ENCODE measurements at regions not wholly inside any gene's neighbourhood (a gene's known extent, or its start where the extent isn't known, plus 50 kb on each side); places are given as distances from the start of the nearest gene placed in this dataset.
"Not testable (repeated sequence)": the region's sequence is repeated elsewhere in the genome, so short reads cannot be mapped to it uniquely, and the experiment has no call there.

GRCh38 chr15:81939604-81940440 lies 106.0 kb downstream of the MEX3B start:
- DNase-seq, result no peak

GRCh38 chr15:81937189-81937588 lies 108.6 kb downstream of the MEX3B start:
- DNase-seq, result no peak

GRCh38 chr15:81930582-81931369 lies 115.0 kb downstream of the MEX3B start:
- no peak for DNase-seq

- no peak for DNase-seq
Measured at GRCh38 chr15:81929557-81929956, 116.3 kb downstream of the MEX3B start.

- DNase-seq, result no peak
Measured at GRCh38 chr15:81926981-81927380, 118.8 kb downstream of the MEX3B start.

GRCh38 chr15:81924729-81925128 lies 121.1 kb downstream of the MEX3B start:
- no peak for DNase-seq

- DNase-seq, result no peak
Measured at GRCh38 chr15:81923561-81924350, 122.1 kb downstream of the MEX3B start.

GRCh38 chr15:81922143-81922542 lies 123.7 kb downstream of the MEX3B start:
- no peak for DNase-seq

- no peak for DNase-seq
Measured at GRCh38 chr15:81921163-81921562, 124.7 kb downstream of the MEX3B start.

GRCh38 chr15:81918767-81919166 lies 127.1 kb downstream of the MEX3B start:
- DNase-seq, result not testable (repeated sequence)

- DNase-seq, result no peak
Measured at GRCh38 chr15:81916451-81916850, 129.4 kb downstream of the MEX3B start.

- DNase-seq, result no peak
Measured at GRCh38 chr15:81915990-81916389, 129.8 kb downstream of the MEX3B start.

- no peak for DNase-seq
Measured at GRCh38 chr15:81914734-81915256, 131.0 kb downstream of the MEX3B start.

GRCh38 chr15:81914333-81914732 lies 131.5 kb downstream of the MEX3B start:
- DNase-seq, result no peak

GRCh38 chr15:81911022-81911971 lies 134.5 kb downstream of the MEX3B start:
- DNase-seq, result no peak

GRCh38 chr15:81910355-81911021 lies 135.3 kb downstream of the MEX3B start:
- DNase-seq, result no peak

- DNase-seq, result no peak
Measured at GRCh38 chr15:81909011-81909358, 136.8 kb downstream of the MEX3B start.

GRCh38 chr15:81908111-81908510 lies 137.7 kb downstream of the MEX3B start:
- no peak for DNase-seq

GRCh38 chr15:81907521-81907920 lies 138.3 kb downstream of the MEX3B start:
- DNase-seq, result no peak

- no peak for DNase-seq
Measured at GRCh38 chr15:81905889-81906288, 139.9 kb downstream of the MEX3B start.

GRCh38 chr15:81901319-81901718 lies 144.5 kb downstream of the MEX3B start:
- no peak for DNase-seq
